HCT116 (cell line): ENCODE measurements at regions not wholly inside any gene's neighbourhood (a gene's known extent, or its start where the extent isn't known, plus 50 kb on each side); places are given as distances from the start of the nearest gene placed in this dataset.

Experiments used
- ATAC-seq: fragments of 200-7000 bp; cut with Tn5 transposase; 2 replicates; pipeline ENCODE4 v1.9.1; 2020; ENCODE audit warnings: mild to moderate bottlenecking, moderate library complexity
- BruUV-seq: library from RNA; stranded (reverse); fragments of 400-500 nt; replicated peaks from 2 replicates; lab custom pipeline; 2021; lab: Mats Ljungman, UMichigan
- CTCF ChIA-PET: fragments of 300-600 bp; sonication (Branson Sonifier 250); formaldehyde crosslinking; loops from one replicate; lab custom pipeline; 2021; ENCODE audit warnings: antibody characterized with exemption; lab: Charles Lee
- POLR2A ChIA-PET: fragments of 300-600, 350-600 bp; sonication (Branson Sonifier 250); formaldehyde crosslinking; loops from one replicate; lab custom pipeline; 2021; ENCODE audit warnings: antibody characterized with exemption; lab: Charles Lee
- RAD21 ChIA-PET, 2 experiments: fragments of 300-600 bp; sonication (Branson Sonifier 250); formaldehyde crosslinking; loops; one replicate each; lab custom pipeline; 2023; ENCODE audit warnings: low total read pairs in 2 of 2; ENCODE audit not compliant: uncharacterized antibody in 2 of 2, unreplicated experiment in 2 of 2, low non-redundant PET in 1 of 2; lab: Charles Lee
- DNase-seq: peaks from one replicate; pipeline ENCODE4 v3.0.0-alpha.2; 2010; ENCODE audit warnings: low read depth, low spot score
- H2AFZ ChIP-seq: fragments of 200-600 bp; shearing (Covaris generic), sonication (generic); 2 replicates; pipeline ENCODE4 v1.6.1; 2017; ENCODE audit warnings: low read depth, mixed run types, mixed read lengths, antibody characterized with exemption, low read length; ENCODE audit not compliant: poor library complexity, severe bottlenecking
- H3K27ac ChIP-seq: 2 replicates; pipeline ENCODE4 v1.5.1; 2012; ENCODE audit warnings: low read depth, low read length
- H3K27me3 ChIP-seq: fragments of 200-600 bp; sonication (generic); 2 replicates; pipeline ENCODE4 v1.6.1; 2016; ENCODE audit warnings: mixed run types, low read length, mixed read lengths; ENCODE audit not compliant: insufficient read depth
- H3K36me3 ChIP-seq, 2 experiments: fragments of 200-500 bp in 1 of 2; fragments of 200-600 bp in 1 of 2; sonication (Bioruptor generic) in 1 of 2; sonication (generic) in 1 of 2; 2 replicates each; pipeline versions ENCODE4 v1.5.1 to v1.6.1; 2014 to 2016; ENCODE audit warnings: low read length in 2 of 2, inconsistent platforms in 1 of 2, mixed read lengths in 1 of 2, mixed run types in 1 of 2; ENCODE audit not compliant: insufficient read depth in 2 of 2, control insufficient read depth in 1 of 2
- H3K4me1 ChIP-seq, 2 experiments: fragments of 200-600 bp in 1 of 2; sonication (generic) in 1 of 2; 2 replicates each; pipeline versions ENCODE4 v1.5.1 to v1.6.1; 2012 to 2017; ENCODE audit warnings: low read length in 2 of 2, inconsistent platforms in 1 of 2, mild to moderate bottlenecking in 1 of 2, mixed read lengths in 1 of 2, mixed run types in 1 of 2, moderate library complexity in 1 of 2; ENCODE audit not compliant: insufficient read depth in 2 of 2, control insufficient read depth in 1 of 2
- H3K4me2 ChIP-seq: fragments of 200-600 bp; sonication (generic); 2 replicates; pipeline ENCODE4 v1.6.1; 2017; ENCODE audit warnings: mixed run types, low read length, mixed read lengths
- H3K4me3 ChIP-seq, 2 experiments: fragments of 200-600 bp in 1 of 2; sonication (generic) in 1 of 2; replicated peaks in 1 of 2; 2 replicates each; pipeline ENCODE4 v1.5.1; 2011 to 2016; ENCODE audit warnings: low read length in 2 of 2, control low read depth in 1 of 2, low read depth in 1 of 2, mild to moderate bottlenecking in 1 of 2, mixed read lengths in 1 of 2, mixed run types in 1 of 2
- H3K79me2 ChIP-seq: fragments of 200-600 bp; sonication (generic); 2 replicates; pipeline ENCODE4 v1.6.1; 2017; ENCODE audit warnings: mild to moderate bottlenecking, mixed run types, low read length, moderate library complexity, mixed read lengths; ENCODE audit not compliant: insufficient read depth
- H3K9ac ChIP-seq: fragments of 200-600 bp; sonication (generic); 2 replicates; pipeline ENCODE4 v1.6.1; 2016; ENCODE audit warnings: low read length, mixed read lengths
- H3K9me2 ChIP-seq: fragments of 200-600 bp; sonication (generic), shearing (Covaris generic); 2 replicates; pipeline ENCODE4 v1.6.1; 2017; ENCODE audit warnings: mixed run types, mild to moderate bottlenecking, moderate library complexity; ENCODE audit not compliant: insufficient read depth
- H3K9me3 ChIP-seq, 2 experiments: fragments of 200-500 bp in 1 of 2; fragments of 200-600 bp in 1 of 2; sonication (Bioruptor generic) in 1 of 2; sonication (generic) in 1 of 2; 2 replicates each; pipeline ENCODE4 v1.6.1; 2014 to 2017; ENCODE audit warnings: low read length in 2 of 2, mixed read lengths in 2 of 2, inconsistent platforms in 1 of 2, low read depth in 1 of 2, mild to moderate bottlenecking in 1 of 2, mixed run types in 1 of 2, moderate library complexity in 1 of 2; ENCODE audit not compliant: control insufficient read depth in 1 of 2, insufficient read depth in 1 of 2
- H4K20me1 ChIP-seq: fragments of 200-600 bp; sonication (generic), shearing (Covaris generic); 2 replicates; pipeline ENCODE4 v1.6.1; 2017; ENCODE audit warnings: mixed run types, mild to moderate bottlenecking, moderate library complexity; ENCODE audit not compliant: insufficient read depth
- CBX3 ChIP-seq: IDR thresholded peaks from 2 replicates; pipeline ENCODE4 v1.6.1; 2012; ENCODE audit warnings: low read depth
- CTCF ChIP-seq, 3 experiments: fragments of 200-600 bp in 1 of 3; sonication (generic) in 1 of 3; IDR thresholded peaks in 2 of 3; conservative IDR thresholded peaks in 1 of 3; 2 replicates each; pipeline ENCODE4 v1.5.1; 2012 to 2017; ENCODE audit warnings: low read depth in 2 of 3, low read length in 2 of 3, antibody characterized with exemption in 1 of 3, borderline replicate concordance in 1 of 3, control low read depth in 1 of 3, mild to moderate bottlenecking in 1 of 3, mixed read lengths in 1 of 3, mixed run types in 1 of 3, moderate library complexity in 1 of 3; ENCODE audit not compliant: insufficient read depth in 1 of 3
- EGR1 ChIP-seq: IDR thresholded peaks from 2 replicates; pipeline ENCODE4 v1.6.1; 2012; ENCODE audit warnings: low read depth
- JUND ChIP-seq: IDR thresholded peaks from 2 replicates; pipeline ENCODE4 v1.6.1; 2012
- POLR2AphosphoS5 ChIP-seq: IDR thresholded peaks from 2 replicates; pipeline ENCODE4 v1.6.1; 2011; ENCODE audit warnings: mild to moderate bottlenecking, low read depth, low read length, moderate library complexity
- SIN3A ChIP-seq: IDR thresholded peaks from 2 replicates; pipeline ENCODE4 v1.6.1; 2012; ENCODE audit warnings: low read depth
- YY1 ChIP-seq: IDR thresholded peaks from 2 replicates; pipeline ENCODE4 v1.6.1; 2011; ENCODE audit warnings: low read length, low read depth, moderate library complexity, mild to moderate bottlenecking; ENCODE audit not compliant: insufficient replicate concordance; ENCODE audit errors: extremely low read depth
- ZFX ChIP-seq: fragments of 450-650 bp; IDR thresholded peaks from 2 replicates; pipeline ENCODE4 v1.6.1; 2017
- ZNF274 ChIP-seq: fragments of 200-500 bp; sonication (Bioruptor generic); IDR thresholded peaks from 2 replicates; pipeline ENCODE4 v1.6.1; 2014; ENCODE audit warnings: mild to moderate bottlenecking, low read depth, low read length, inconsistent platforms
- intact Hi-C: fragments of 100-400 bp; cut with micrococcal nuclease; formaldehyde crosslinking; loops from 2 replicates; pipeline ENCODE4 v1.10.0; 2022
- TF ChIP-seq, protein P1 (sequence below): IDR thresholded peaks from 2 replicates; pipeline ENCODE4 v1.6.1; 2012

GRCh38 chr4:37051111-37051510 lies 193.4 kb upstream of the NWD2 start:
- ChIA-PET CTCF (no interaction called here), POLR2A (no interaction called here), RAD21 (no interaction called here)
- H3K9ac ChIP-seq: no peak overlapping the region
- no peaks in the 10 kb centered on the region for H3K4me1 ChIP-seq
- H4K20me1 ChIP-seq: no peaks in the 10 kb centered on the region
- H3K27ac ChIP-seq: no peak overlapping the region
- no peak overlapping the region for H2AFZ ChIP-seq
- DNase-seq (no peak), ATAC-seq (no peak)
- intact Hi-C loops: no loop called here
- no peak overlapping the region for H3K4me3 ChIP-seq
- no peaks in the 10 kb centered on the region for H3K79me2 ChIP-seq
- H3K27me3 ChIP-seq: peaks cover 4% of the 10 kb centered on the region; the same call in 1 of the 2 replicates
- H3K9me3 ChIP-seq: no peaks in the 10 kb centered on the region
- H3K4me2 ChIP-seq: no peak overlapping the region
- no TSS peak for BruUV-seq
- TF ChIP-seq CBX3: no peak
- TF ChIP-seq, all 23 proteins: peak for 0
- H3K36me3 ChIP-seq: no peaks in the 10 kb centered on the region
- no peaks in the 10 kb centered on the region; the same call in 1 of the 2 replicates for H3K9me2 ChIP-seq

DNA sequence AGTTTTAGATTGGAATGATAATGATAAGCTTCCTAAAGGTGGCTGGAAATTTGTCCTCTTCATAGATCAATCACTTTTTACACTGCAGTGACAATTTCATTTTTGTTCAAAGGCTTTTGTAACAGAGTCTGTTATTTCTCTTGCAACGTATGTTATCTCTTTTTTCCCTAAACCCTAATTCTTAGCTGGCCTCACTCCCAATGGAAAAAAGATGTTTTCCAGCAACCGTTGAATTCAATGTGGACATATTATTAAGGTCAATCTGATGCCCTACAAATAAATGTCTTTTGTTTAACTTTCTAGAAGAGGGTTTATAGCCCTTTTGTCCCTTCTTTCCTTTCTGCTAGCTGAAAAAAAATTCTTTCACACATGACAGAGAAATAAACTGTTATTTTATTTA lies 192.7 kb upstream of the NWD2 start:
- DNase-seq (no peak), ATAC-seq (no peak)
- Histone ChIP-seq H3K9me2 (no peaks in the 10 kb centered on the region; the same call in 1 of the 2 replicates), H3K4me1 (no peaks in the 10 kb centered on the region), H3K9me3 (no peaks in the 10 kb centered on the region), H3K79me2 (no peaks in the 10 kb centered on the region)
- intact Hi-C loops: no loop called here
- RAD21 ChIA-PET: no interaction called here
- TF ChIP-seq ZNF274 (no peak), POLR2AphosphoS5 (no peak), JUND (no peak), CBX3 (no peak), YY1 (no peak), ZFX (no peak), SIN3A (no peak), EGR1 (no peak), CTCF (IDR thresholded peaks at IDR 0.05 in 2 of 3, conservative IDR thresholded peaks at IDR 0.05 in 1 of 3; ENCODE audit: borderline replicate concordance in 1 of 3, insufficient read depth in 1 of 3, low read depth in 2 of 3, low read length in 2 of 3) (no peak)
- TF ChIP-seq, protein P1, sequence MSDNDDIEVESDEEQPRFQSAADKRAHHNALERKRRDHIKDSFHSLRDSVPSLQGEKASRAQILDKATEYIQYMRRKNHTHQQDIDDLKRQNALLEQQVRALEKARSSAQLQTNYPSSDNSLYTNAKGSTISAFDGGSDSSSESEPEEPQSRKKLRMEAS: no peak
- TF ChIP-seq, all 23 proteins: peak for 0
- H3K27ac ChIP-seq: no peak overlapping the region
- ChIA-PET POLR2A (no interaction called here), CTCF (no interaction called here)
- no peak overlapping the region for H2AFZ ChIP-seq
- no peaks in the 10 kb centered on the region for H4K20me1 ChIP-seq
- H3K4me3 ChIP-seq: no peak overlapping the region
- H3K9ac ChIP-seq: no peak overlapping the region
- no peaks in the 10 kb centered on the region for H3K36me3 ChIP-seq
- peaks cover 4% of the 10 kb centered on the region; the same call in 1 of the 2 replicates for H3K27me3 ChIP-seq
- H3K4me2 ChIP-seq: no peak overlapping the region
- no TSS peak for BruUV-seq
